Spinal cord (tissue), 9 donors: ENCODE measurements at regions not wholly inside any gene's neighbourhood (a gene's known extent, or its start where the extent isn't known, plus 50 kb on each side); places are given as distances from the start of the nearest gene placed in this dataset.

Source experiments
- DNase-seq, 6 donors: peaks; one replicate each; pipeline versions ENCODE4 v3.0.0 to v3.0.0-alpha.2; 2013 to 2015; ENCODE audit warnings: low spot score in 6 of 6, low read depth in 4 of 6
- H3K27ac ChIP-seq: one replicate; pipeline ENCODE4 v1.5.1; 2013; ENCODE audit warnings: low read depth, low read length, control low read depth
- H3K27me3 ChIP-seq: one replicate; pipeline ENCODE4 v1.6.1; 2013; ENCODE audit warnings: low read length; ENCODE audit not compliant: control insufficient read depth, insufficient read depth
- H3K36me3 ChIP-seq: one replicate; pipeline ENCODE4 v1.6.1; 2013; ENCODE audit warnings: low read length; ENCODE audit not compliant: control insufficient read depth, insufficient read depth
- H3K4me1 ChIP-seq: one replicate; pipeline ENCODE4 v1.6.1; 2013; ENCODE audit warnings: low read length; ENCODE audit not compliant: control insufficient read depth, insufficient read depth
- H3K4me3 ChIP-seq: one replicate; pipeline ENCODE4 v1.5.1; 2013; ENCODE audit warnings: low read depth, low read length, control low read depth
- H3K9me3 ChIP-seq: one replicate; pipeline ENCODE4 v1.6.1; 2013; ENCODE audit warnings: low read length; ENCODE audit not compliant: control insufficient read depth, insufficient read depth
- whole genome bisulfite sequencing: methylation state at CpG from one replicate; pipeline ENCODE4 v1.1.5; 2013; ENCODE audit warnings: missing lambda C conversion rate; ENCODE audit not compliant: insufficient coverage; 5-methylcytosine and 5-hydroxymethylcytosine counted together
- donor health status: healthy.

DNA sequence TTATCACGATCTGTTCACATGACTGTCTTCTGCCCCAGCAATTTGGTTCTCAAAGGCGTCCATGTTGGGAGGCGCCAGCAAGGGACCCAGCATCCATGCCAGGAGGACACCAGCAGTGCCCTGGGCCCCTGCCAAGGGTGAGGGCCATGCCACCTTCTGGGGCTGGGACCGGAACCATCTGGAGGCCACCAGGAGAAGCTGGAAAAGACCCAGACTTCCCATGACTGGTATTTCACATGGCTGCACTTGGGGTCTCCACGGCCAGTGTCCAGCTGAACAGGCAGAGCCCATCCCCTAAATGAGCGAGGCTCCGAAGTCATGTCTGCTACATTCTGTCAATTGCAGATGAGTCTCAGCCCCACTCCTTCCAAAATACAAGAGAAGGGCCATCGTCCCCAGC, 306.8 kb upstream of the HS6ST1 start:
- Histone ChIP-seq H3K4me3 (no peak overlapping the region), H3K27ac (no peak overlapping the region), H3K36me3 (no peaks in the 10 kb centered on the region), H3K27me3 (no peaks in the 10 kb centered on the region), H3K9me3 (no peaks in the 10 kb centered on the region), H3K4me1 (peaks cover 22% of the 10 kb centered on the region)
- WGBS, result 97% methylated on average over 7 of the region's 8 CpGs
- DNase-seq, result no peak

DNA sequence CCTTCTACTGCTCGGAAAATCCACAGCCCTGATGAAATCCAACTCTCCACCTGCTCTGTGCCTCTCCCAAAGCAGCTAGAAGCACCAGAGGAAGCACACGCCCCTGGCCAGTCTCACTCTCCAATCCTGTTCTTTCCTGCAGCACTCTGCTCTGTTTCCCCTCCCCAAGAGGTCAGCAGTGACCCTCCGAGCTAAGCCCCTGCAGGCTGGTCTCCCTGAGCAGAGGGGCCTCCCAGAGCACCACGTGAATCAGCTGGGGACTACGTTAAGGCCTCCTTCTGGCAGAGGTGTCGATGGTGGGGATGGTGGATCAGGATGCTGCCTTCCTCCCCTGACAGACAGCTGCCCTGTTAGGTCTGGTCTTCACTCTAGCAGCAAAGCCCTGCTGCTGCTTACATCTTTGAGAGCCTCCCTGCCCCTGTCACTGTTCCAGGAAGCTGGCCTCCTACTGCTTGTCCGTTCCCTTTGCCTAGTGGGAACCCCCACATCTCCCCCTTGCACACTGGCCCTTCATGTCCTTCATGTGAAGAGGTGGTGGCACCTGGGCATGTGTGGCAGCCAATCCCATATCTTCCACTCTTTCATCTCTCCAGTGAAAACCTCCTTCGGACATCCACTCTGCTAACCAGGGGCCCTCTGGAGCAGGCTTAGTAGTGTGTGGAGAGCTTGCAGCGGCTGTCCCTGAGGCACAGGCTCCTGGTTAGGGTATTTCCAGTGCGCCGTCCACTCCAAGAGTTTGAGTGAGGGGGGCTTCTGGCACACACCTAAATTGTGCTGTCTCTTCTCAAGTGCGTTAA, 307.5 kb upstream of the HS6ST1 start:
- peaks cover 22% of the 10 kb centered on the region for H3K4me1 ChIP-seq
- H3K36me3 ChIP-seq, result no peaks in the 10 kb centered on the region
- DNase-seq, result no peak
- no peaks in the 10 kb centered on the region for H3K9me3 ChIP-seq
- no peaks in the 10 kb centered on the region for H3K27me3 ChIP-seq
- no peak overlapping the region for H3K27ac ChIP-seq
- whole genome bisulfite sequencing, result 68% methylated on average over 7 of the region's 12 CpGs
- H3K4me3 ChIP-seq, result no peak overlapping the region

DNA sequence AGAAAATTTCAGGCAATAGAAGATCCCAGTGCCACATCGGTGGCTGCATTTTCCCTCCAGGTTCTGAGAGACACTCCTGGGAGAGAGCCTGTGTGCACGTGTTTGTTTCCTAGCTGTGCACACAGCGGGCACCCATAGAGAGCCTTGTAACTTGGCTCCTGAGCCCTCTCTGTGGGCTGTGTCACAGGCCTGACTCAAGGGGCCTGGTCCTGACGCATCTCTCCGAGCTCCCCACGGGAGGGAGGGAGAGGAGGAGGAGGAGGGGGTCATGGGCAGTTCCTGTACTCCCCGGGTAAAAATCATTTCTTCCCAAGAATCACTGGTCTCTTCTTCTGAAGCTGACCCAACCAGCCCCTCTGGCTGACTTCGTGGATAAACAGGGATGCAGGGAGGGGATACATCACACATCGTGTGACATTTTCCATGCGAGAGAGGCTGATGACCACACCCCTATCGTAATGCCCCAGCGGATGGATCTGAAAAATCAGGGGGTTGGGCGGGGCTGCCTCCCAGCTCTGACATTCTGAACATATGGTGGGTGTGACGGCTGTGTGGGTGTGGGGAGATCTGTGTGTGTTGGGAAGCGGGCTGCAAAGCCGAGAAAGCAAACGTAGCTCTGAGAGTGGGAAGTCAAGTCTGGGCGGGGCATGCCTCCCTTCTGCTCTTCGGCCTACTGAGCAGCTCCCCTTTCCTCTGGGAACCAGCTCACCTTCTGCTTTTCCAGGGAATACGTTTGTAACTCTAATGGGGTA, 308.3 kb upstream of the HS6ST1 start:
- no peak for DNase-seq
- Histone ChIP-seq H3K4me3 (no peak overlapping the region), H3K9me3 (no peaks in the 10 kb centered on the region), H3K27me3 (no peaks in the 10 kb centered on the region), H3K27ac (no peak overlapping the region), H3K36me3 (no peaks in the 10 kb centered on the region), H3K4me1 (peaks cover 22% of the 10 kb centered on the region)
- 70% methylated on average over 14 of the region's 20 CpGs for WGBS

DNA sequence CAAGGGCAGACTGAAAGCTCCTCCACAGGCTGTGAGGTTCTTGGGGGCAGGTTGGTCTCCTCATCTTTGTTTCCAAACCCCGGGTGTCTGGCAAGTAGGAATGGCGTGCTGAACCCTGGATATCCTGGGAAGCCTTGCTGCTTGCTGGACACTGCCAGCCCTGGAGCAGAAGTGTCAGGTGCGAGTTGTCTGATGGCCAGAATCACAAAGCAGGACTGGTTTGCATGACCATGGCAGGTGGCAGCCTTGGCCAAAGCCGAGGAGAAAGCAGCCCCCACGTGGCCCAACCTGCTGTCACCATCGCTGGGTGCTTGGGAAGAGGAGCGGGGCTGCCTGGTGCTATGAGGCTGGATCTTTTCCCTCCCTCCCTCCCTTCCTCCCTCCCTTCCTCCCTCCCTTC, 309.5 kb upstream of the HS6ST1 start:
- no peaks in the 10 kb centered on the region for H3K27me3 ChIP-seq
- H3K4me3 ChIP-seq, result no peak overlapping the region
- DNase-seq, result no peak
- 86% methylated on average over 5 of the region's 7 CpGs for WGBS
- no peak overlapping the region for H3K27ac ChIP-seq
- no peaks in the 10 kb centered on the region for H3K36me3 ChIP-seq
- H3K4me1 ChIP-seq, result peaks cover 20% of the 10 kb centered on the region
- H3K9me3 ChIP-seq, result no peaks in the 10 kb centered on the region

DNA sequence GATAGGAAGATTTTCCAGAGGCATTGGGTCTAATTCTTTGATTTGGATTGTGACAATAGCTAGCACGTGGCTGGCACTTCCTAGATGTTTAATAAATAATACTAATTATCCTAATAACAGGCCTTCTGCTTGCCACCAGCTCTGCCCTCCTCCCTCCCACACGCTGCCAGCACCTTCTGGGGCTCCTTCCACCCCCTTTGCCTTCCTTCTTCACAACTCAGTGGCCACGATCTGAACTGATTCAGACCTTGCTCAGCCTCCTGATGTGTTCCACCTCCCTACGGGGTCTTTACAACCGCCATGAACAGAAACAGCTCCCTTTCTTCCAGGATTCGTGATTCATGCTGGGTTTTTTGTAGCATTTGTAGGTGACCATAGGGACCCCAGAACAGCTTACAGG, 310.3 kb upstream of the HS6ST1 start:
- peaks cover 13% of the 10 kb centered on the region for H3K4me1 ChIP-seq
- WGBS, result 93% methylated on average over 3 of the region's 6 CpGs
- no peak overlapping the region for H3K4me3 ChIP-seq
- H3K36me3 ChIP-seq, result no peaks in the 10 kb centered on the region
- no peaks in the 10 kb centered on the region for H3K9me3 ChIP-seq
- peak in 1 of 6 donors; percentile 44 for DNase-seq
- no peak overlapping the region for H3K27ac ChIP-seq
- H3K27me3 ChIP-seq, result no peaks in the 10 kb centered on the region

DNA sequence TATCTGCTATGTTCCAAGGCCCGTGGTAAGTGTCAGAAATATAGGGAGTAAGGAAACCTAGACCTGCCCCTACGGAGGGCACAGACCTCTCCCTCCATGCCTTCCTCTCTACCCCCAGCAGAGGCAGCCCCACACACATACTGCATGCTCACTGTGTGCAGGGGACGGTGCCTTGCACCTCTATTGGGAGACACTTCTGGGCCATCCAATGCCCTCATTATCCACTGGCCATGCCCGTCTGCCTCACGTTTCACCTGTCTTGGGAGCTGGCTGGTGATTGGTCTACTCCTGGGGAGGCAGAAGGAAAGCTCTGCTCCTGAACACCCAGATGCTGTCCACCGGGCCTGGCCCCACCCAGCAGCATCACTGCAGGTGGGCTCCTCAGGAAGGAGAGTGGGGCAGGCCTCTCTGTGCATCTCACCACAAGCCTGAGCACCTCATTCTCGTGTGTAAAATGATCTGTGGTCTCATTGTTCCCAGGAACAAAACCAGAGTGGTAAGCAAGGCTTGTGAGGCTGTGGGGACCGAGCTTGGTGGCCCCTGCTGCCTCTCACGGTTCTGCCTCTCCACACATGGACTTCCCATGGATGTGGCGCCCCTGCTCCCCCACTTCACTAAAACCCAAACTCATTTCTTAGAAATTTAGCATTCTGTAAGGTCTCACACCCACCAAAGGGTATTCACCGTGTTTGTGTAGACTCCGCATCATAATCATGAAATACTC, 312.5 kb upstream of the HS6ST1 start:
- DNase-seq, result no peak
- WGBS, result 85% methylated on average over 7 of the region's 12 CpGs
- Histone ChIP-seq H3K27ac (no peak overlapping the region), H3K4me1 (peaks cover 8% of the 10 kb centered on the region), H3K36me3 (no peaks in the 10 kb centered on the region), H3K27me3 (no peaks in the 10 kb centered on the region), H3K9me3 (no peaks in the 10 kb centered on the region), H3K4me3 (no peak overlapping the region)

DNA sequence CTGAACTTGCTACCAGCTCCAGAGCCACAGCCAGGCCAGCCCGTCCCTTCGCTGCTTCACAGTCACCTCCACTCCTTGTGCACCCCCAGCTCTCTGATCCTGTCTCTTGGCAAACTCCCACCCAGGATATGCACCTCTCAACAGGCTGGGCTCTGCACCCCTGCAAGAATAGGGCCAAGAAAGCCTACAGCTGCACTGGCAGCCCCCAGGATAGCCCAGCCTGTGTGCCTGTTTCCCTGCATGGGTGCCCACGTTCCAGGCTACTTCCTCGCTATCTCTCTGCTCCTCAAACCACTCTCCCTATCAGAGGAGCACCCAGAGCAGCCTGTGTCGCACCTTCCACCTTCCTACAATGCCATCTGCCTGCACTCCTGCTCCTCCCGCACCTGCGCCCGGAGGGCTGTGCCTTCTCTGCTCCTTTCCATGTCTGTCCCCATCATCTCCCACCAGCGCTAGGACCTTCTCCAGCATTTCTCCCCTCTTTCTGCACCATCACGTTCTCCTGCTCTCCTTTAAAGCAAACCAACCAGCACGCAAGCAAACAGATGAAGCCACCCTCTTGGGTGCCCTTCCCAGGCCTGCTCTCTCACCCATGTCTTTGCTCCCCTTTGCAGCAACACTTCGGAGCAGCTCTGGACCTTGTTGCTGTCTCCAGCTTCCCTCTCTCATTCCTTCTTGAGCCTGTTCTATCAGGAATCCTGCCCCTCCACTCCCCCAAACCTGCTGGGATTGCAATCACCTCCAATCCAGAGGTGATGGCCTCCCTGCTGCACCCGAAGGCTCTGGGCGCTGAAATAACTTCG, 313.2 kb upstream of the HS6ST1 start:
- H3K4me1 ChIP-seq, result peaks cover 9% of the 10 kb centered on the region
- H3K27me3 ChIP-seq, result no peaks in the 10 kb centered on the region
- no peaks in the 10 kb centered on the region for H3K36me3 ChIP-seq
- no peak overlapping the region for H3K27ac ChIP-seq
- H3K9me3 ChIP-seq, result no peaks in the 10 kb centered on the region
- H3K4me3 ChIP-seq, result no peak overlapping the region
- WGBS, result 88% methylated on average over 15 of the region's 15 CpGs
- DNase-seq, result no peak

DNA sequence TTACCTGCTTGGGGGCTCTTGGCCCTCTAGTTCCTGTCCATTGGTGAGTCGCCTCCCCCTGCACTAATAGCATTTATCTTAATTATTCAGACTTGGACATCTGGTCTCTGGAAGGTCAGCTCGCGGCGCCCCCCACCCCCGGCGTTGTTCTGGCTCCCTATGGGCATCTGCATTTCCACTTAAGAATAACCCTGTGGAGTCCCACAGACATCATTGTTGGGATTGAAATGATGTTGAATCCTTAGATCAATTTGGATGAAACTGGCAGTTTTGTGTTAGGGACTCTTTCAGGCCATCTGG, 313.8 kb upstream of the HS6ST1 start:
- H3K36me3 ChIP-seq, result no peaks in the 10 kb centered on the region
- H3K27me3 ChIP-seq, result no peaks in the 10 kb centered on the region
- whole genome bisulfite sequencing, result 74% methylated on average over 4 of the region's 6 CpGs
- no peaks in the 10 kb centered on the region for H3K9me3 ChIP-seq
- peaks cover 10% of the 10 kb centered on the region for H3K4me1 ChIP-seq
- no peak overlapping the region for H3K27ac ChIP-seq
- no peak overlapping the region for H3K4me3 ChIP-seq
- no peak for DNase-seq

DNA sequence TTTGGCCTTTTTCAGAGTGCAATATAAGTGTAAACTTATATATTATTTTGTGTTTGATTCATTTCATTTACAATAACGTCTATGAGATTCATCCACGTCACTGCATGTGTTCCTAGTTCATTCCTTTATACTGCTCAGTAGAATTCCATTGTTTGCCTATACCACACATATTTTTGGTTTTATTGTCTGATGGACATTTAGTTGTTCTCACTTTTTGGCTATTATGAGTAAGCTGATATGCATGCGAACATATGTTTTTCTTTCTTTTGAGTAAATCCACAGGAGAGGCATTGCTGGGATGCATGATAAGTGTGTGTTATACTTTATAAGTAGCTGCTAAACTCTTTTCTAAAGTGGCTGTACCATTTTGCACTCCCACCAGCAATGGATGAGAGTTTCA, 314.8 kb upstream of the HS6ST1 start:
- H3K27ac ChIP-seq, result no peak overlapping the region
- no peak for DNase-seq
- H3K27me3 ChIP-seq, result no peaks in the 10 kb centered on the region
- peaks cover 20% of the 10 kb centered on the region for H3K4me1 ChIP-seq
- no peaks in the 10 kb centered on the region for H3K36me3 ChIP-seq
- H3K4me3 ChIP-seq, result no peak overlapping the region
- no CpG with 5 or more reads among the region's 3 CpGs for WGBS
- no peaks in the 10 kb centered on the region for H3K9me3 ChIP-seq
